ENCODE measurements at regions not wholly inside any gene's neighbourhood (a gene's known extent, or its start where the extent isn't known, plus 50 kb on each side); places are given as distances from the start of the nearest gene placed in this dataset.

- peaks cover 32% of the 10 kb centered on the region for H3K4me1 Mint-ChIP-seq
- H3K9me3 Mint-ChIP-seq, result no peaks in the 10 kb centered on the region
- peaks cover 47% of the 10 kb centered on the region for H3K27me3 Mint-ChIP-seq (ENCODE audit: low read depth)
- no peaks in the 10 kb centered on the region for H3K36me3 Mint-ChIP-seq (ENCODE audit: low read depth)
- H3K27ac Mint-ChIP-seq, result peak overlapping the region in 1 of 3 experiments; percentile 37
- TF ChIP-seq, protein P1, sequence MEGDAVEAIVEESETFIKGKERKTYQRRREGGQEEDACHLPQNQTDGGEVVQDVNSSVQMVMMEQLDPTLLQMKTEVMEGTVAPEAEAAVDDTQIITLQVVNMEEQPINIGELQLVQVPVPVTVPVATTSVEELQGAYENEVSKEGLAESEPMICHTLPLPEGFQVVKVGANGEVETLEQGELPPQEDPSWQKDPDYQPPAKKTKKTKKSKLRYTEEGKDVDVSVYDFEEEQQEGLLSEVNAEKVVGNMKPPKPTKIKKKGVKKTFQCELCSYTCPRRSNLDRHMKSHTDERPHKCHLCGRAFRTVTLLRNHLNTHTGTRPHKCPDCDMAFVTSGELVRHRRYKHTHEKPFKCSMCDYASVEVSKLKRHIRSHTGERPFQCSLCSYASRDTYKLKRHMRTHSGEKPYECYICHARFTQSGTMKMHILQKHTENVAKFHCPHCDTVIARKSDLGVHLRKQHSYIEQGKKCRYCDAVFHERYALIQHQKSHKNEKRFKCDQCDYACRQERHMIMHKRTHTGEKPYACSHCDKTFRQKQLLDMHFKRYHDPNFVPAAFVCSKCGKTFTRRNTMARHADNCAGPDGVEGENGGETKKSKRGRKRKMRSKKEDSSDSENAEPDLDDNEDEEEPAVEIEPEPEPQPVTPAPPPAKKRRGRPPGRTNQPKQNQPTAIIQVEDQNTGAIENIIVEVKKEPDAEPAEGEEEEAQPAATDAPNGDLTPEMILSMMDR (IDR thresholded peaks at IDR 0.05; ENCODE audit: unreplicated experiment in 3 of 3), result no peak
- peak overlapping the region; percentile 67 to 75 (median 71) for H3K4me3 Mint-ChIP-seq
Observed at GRCh38 chr1:201646411-201647022, 107.6 kb downstream of the NAV1 start.

GRCh38 chr1:201647094-201647493, 108.2 kb downstream of the NAV1 start:
- H3K4me1 Mint-ChIP-seq, result peaks cover 38% of the 10 kb centered on the region
- H3K27me3 Mint-ChIP-seq (ENCODE audit: low read depth), result peaks cover 52% of the 10 kb centered on the region
- peak overlapping the region; percentile 86 to 94 (median 88) for H3K4me3 Mint-ChIP-seq
- TF ChIP-seq, protein P1 (IDR thresholded peaks at IDR 0.05; ENCODE audit: unreplicated experiment in 3 of 3), result no peak
- H3K36me3 Mint-ChIP-seq (ENCODE audit: low read depth), result no peaks in the 10 kb centered on the region
- no peaks in the 10 kb centered on the region for H3K9me3 Mint-ChIP-seq
- peak overlapping the region in 1 of 3 experiments; percentile 86 for H3K27ac Mint-ChIP-seq

GRCh38 chr1:201647722-201648065, 108.8 kb downstream of the NAV1 start:
- H3K9me3 Mint-ChIP-seq, result no peaks in the 10 kb centered on the region
- TF ChIP-seq, protein P1 (IDR thresholded peaks at IDR 0.05; ENCODE audit: unreplicated experiment in 3 of 3), result no peak
- H3K36me3 Mint-ChIP-seq (ENCODE audit: low read depth), result no peaks in the 10 kb centered on the region
- H3K4me1 Mint-ChIP-seq, result peaks cover 44% of the 10 kb centered on the region
- peaks cover 52% of the 10 kb centered on the region for H3K27me3 Mint-ChIP-seq (ENCODE audit: low read depth)
- peak overlapping the region in 2 of 3 experiments; percentile 51 to 86 for H3K27ac Mint-ChIP-seq
- peak overlapping the region; percentile 86 to 94 (median 88) for H3K4me3 Mint-ChIP-seq

DNA sequence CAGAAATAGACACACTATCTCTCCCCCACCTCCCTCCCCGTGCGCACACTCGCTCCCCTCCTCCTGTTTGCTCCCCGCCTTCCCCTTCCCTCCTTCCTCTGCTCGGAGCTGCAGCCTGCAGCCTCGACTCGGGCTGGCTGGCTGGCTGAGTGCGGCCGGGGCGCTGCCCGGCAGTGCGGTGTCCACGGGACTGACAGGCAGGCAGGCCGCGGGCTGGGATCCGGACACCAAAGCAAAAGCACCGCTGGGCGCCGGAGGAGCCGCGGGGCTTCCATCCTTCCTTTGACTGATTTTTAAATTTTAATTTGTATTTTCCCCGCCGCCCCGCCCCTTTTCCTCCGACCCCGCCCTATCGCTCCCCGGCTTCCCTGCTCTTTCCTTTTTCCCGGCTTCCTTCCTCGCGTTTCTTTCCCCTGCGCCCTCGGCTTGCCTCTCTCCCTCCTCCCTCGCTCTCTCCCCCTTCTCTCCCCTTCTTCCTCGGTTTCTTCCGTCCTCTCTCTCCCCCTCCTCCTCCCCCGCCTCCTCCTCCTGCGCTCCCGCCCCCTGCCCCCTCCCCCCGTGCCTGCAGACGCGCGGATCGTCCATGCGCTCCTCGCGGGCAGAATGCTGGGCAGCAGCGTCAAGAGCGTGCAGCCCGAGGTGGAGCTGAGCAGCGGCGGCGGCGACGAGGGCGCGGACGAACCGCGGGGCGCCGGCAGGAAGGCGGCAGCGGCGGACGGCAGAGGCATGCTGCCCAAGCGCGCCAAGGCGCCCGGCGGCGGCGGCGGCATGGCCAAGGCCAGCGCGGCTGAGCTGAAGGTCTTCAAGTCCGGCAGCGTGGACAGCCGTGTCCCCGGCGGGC, 109.4 kb downstream of the NAV1 start:
- Mint-ChIP-seq H3K4me3 (peak overlapping the region; percentile 94 to 97 (median 96)), H3K4me1 (peaks cover 50% of the 10 kb centered on the region), H3K9me3 (no peaks in the 10 kb centered on the region), H3K27me3 (ENCODE audit: low read depth) (peaks cover 52% of the 10 kb centered on the region), H3K36me3 (ENCODE audit: low read depth) (no peaks in the 10 kb centered on the region), H3K27ac (peak overlapping the region in 2 of 3 experiments; percentile 51 to 86)
- TF ChIP-seq, protein P1 (IDR thresholded peaks at IDR 0.05; ENCODE audit: unreplicated experiment in 3 of 3), result no peak

DNA sequence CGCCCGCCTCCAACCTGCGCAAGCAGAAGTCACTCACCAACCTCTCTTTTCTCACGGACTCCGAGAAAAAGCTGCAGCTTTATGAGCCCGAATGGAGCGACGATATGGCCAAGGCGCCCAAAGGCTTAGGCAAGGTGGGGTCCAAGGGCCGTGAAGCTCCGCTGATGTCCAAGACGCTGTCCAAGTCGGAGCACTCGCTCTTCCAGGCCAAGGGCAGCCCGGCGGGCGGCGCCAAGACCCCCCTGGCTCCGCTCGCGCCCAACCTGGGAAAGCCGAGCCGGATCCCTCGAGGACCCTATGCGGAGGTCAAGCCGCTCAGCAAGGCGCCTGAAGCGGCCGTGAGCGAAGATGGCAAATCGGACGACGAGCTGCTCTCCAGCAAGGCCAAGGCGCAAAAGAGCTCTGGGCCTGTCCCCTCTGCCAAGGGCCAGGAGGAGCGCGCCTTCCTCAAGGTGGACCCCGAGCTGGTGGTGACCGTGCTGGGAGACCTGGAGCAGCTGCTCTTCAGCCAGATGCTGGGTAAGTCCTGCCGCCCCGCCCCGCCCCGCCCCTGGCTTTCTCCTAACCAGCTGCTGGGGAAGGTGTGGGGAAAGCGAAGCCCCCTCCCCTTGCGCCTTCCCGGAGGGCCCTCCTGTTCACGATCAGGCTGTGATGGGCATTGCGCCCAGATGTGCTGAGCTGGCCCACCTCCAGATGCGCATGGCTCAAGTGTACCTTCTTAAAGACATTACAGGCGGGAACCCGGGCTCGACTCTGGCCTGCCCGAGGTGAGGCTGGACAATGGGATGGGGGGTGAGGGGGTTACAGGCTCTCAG, 110.2 kb downstream of the NAV1 start:
- Mint-ChIP-seq H3K4me3 (peak overlapping the region; percentile 94 to 97 (median 96)), H3K9me3 (no peaks in the 10 kb centered on the region), H3K4me1 (peaks cover 52% of the 10 kb centered on the region), H3K27me3 (ENCODE audit: low read depth) (peaks cover 52% of the 10 kb centered on the region), H3K36me3 (ENCODE audit: low read depth) (no peaks in the 10 kb centered on the region), H3K27ac (peak overlapping the region; percentile 82 to 93 (median 87))
- TF ChIP-seq, protein P1 (IDR thresholded peaks at IDR 0.05; ENCODE audit: unreplicated experiment in 3 of 3), result no peak
